OCI-LY7 (cell line): ENCODE measurements at regions not wholly inside any gene's neighbourhood (a gene's known extent, or its start where the extent isn't known, plus 50 kb on each side); places are given as distances from the start of the nearest gene placed in this dataset.

Experiments used
- BruUV-seq: library from RNA; stranded (reverse); fragments of 400-500 nt; replicated peaks from 2 replicates; lab custom pipeline; 2021; lab: Mats Ljungman, UMichigan
- CTCF ChIA-PET: fragments of 300-600 bp; sonication (Branson Sonifier 250); formaldehyde crosslinking; loops from one replicate; lab custom pipeline; 2022; ENCODE audit warnings: antibody characterized with exemption; ENCODE audit not compliant: unreplicated experiment; lab: Charles Lee
- POLR2A ChIA-PET: fragments of 300-600 bp; sonication (Branson Sonifier 250); formaldehyde crosslinking; loops from one replicate; lab custom pipeline; 2022; ENCODE audit warnings: antibody characterized with exemption; lab: Charles Lee
- DNase-seq: peaks from one replicate; pipeline ENCODE4 v3.0.0-alpha.2; 2015; ENCODE audit warnings: low spot score
- H2AFZ ChIP-seq: fragments of 200-600 bp; sonication (generic), shearing (Covaris generic); 2 replicates; pipeline ENCODE4 v1.6.1; 2014; ENCODE audit warnings: mild to moderate bottlenecking, antibody characterized with exemption, low read length, moderate library complexity
- H3K27ac ChIP-seq: fragments of 200-600 bp; sonication (generic); 2 replicates; pipeline ENCODE4 v1.5.1; 2014; ENCODE audit warnings: mixed run types, low read depth, mild to moderate bottlenecking, moderate library complexity, low read length, inconsistent platforms; ENCODE audit not compliant: poor library complexity, severe bottlenecking
- H3K36me3 ChIP-seq: fragments of 200-600 bp; sonication (generic); 2 replicates; pipeline ENCODE4 v1.6.1; 2014; ENCODE audit warnings: mild to moderate bottlenecking, antibody characterized with exemption, low read length, moderate library complexity, mixed read lengths; ENCODE audit not compliant: insufficient read depth
- H3K4me1 ChIP-seq: fragments of 200-600 bp; sonication (generic); 2 replicates; pipeline ENCODE4 v1.5.1; 2014; ENCODE audit warnings: mild to moderate bottlenecking, low read length; ENCODE audit not compliant: insufficient read depth, poor library complexity, severe bottlenecking
- H3K4me2 ChIP-seq: fragments of 200-600 bp; sonication (generic); 2 replicates; pipeline ENCODE4 v1.6.1; 2014; ENCODE audit warnings: mild to moderate bottlenecking, low read length
- H3K4me3 ChIP-seq: fragments of 200-600 bp; sonication (generic); 2 replicates; pipeline ENCODE4 v1.5.1; 2014; ENCODE audit warnings: mild to moderate bottlenecking, low read depth, low read length; ENCODE audit not compliant: poor library complexity, severe bottlenecking
- H3K79me2 ChIP-seq: fragments of 200-600 bp; sonication (generic); 2 replicates; pipeline ENCODE4 v1.6.1; 2016; ENCODE audit warnings: low read depth, mild to moderate bottlenecking, low read length, moderate library complexity, mixed read lengths; ENCODE audit not compliant: insufficient read depth
- H3K9me2 ChIP-seq: fragments of 200-600 bp; sonication (generic); 2 replicates; pipeline ENCODE4 v1.6.1; 2016; ENCODE audit warnings: mild to moderate bottlenecking, low read length, mixed read lengths; ENCODE audit not compliant: insufficient read depth
- H3K9me3 ChIP-seq: fragments of 200-600 bp; sonication (generic); 2 replicates; pipeline ENCODE4 v1.6.1; 2014; ENCODE audit warnings: mild to moderate bottlenecking, mixed run types, low read length, mixed read lengths
- H4K20me1 ChIP-seq: fragments of 200-600 bp; sonication (generic); 2 replicates; pipeline ENCODE4 v1.6.1; 2014; ENCODE audit warnings: mild to moderate bottlenecking, antibody characterized with exemption, low read length, moderate library complexity, mixed read lengths; ENCODE audit not compliant: insufficient read depth
- EZH2phosphoT487 ChIP-seq: fragments of 200-600 bp; sonication (generic); IDR thresholded peaks from 2 replicates; pipeline ENCODE4 v1.6.1; 2018; ENCODE audit warnings: low read depth, borderline replicate concordance, mild to moderate bottlenecking, mixed run types, antibody characterized with exemption, low read length, moderate library complexity, mixed read lengths
- intact Hi-C: fragments of 100-400 bp; cut with micrococcal nuclease; formaldehyde crosslinking; loops from one replicate; pipeline ENCODE4 v1.10.0; 2022; ENCODE audit not compliant: unreplicated experiment
- TF ChIP-seq, protein P1 (sequence below): fragments of 200-600 bp; sonication (generic); conservative IDR thresholded peaks from 2 replicates; pipeline ENCODE4 v1.5.1; 2014; ENCODE audit warnings: mild to moderate bottlenecking, antibody characterized with exemption, low read length, moderate library complexity, mixed read lengths

DNA sequence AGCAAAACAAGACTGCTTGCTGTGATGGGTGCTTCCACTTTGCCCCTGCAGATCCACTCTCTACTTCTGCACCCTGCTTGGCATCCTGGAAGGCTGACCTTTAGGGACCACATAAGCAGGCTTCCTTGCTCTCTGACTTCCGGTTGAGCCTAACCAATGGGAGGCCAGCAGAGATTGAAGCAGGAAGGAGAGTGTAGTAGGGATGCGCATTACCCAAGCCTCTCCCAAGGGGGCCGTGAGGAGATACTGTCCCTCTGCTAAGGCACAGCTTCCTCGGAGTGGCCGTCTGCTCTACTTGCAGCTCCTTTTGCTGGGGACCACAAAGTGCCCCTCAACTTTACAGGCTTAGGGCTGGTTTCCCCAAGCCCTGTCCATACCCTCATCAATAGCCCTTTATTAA is 624.3 kb upstream of the TENM3 start:
- Histone ChIP-seq H3K4me3 (no peak overlapping the region), H2AFZ (no peak overlapping the region), H3K27ac (no peak overlapping the region), H4K20me1 (no peaks in the 10 kb centered on the region), H3K9me3 (no peaks in the 10 kb centered on the region), H3K4me2 (no peak overlapping the region), H3K9me2 (no peaks in the 10 kb centered on the region), H3K36me3 (no peaks in the 10 kb centered on the region), H3K4me1 (no peaks in the 10 kb centered on the region), H3K79me2 (no peaks in the 10 kb centered on the region)
- no TSS peak for BruUV-seq
- ChIA-PET POLR2A (no interaction called here), CTCF (no interaction called here)
- TF ChIP-seq, protein P1, sequence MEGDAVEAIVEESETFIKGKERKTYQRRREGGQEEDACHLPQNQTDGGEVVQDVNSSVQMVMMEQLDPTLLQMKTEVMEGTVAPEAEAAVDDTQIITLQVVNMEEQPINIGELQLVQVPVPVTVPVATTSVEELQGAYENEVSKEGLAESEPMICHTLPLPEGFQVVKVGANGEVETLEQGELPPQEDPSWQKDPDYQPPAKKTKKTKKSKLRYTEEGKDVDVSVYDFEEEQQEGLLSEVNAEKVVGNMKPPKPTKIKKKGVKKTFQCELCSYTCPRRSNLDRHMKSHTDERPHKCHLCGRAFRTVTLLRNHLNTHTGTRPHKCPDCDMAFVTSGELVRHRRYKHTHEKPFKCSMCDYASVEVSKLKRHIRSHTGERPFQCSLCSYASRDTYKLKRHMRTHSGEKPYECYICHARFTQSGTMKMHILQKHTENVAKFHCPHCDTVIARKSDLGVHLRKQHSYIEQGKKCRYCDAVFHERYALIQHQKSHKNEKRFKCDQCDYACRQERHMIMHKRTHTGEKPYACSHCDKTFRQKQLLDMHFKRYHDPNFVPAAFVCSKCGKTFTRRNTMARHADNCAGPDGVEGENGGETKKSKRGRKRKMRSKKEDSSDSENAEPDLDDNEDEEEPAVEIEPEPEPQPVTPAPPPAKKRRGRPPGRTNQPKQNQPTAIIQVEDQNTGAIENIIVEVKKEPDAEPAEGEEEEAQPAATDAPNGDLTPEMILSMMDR: no peak
- TF ChIP-seq EZH2phosphoT487: no peak
- no peak for DNase-seq
- intact Hi-C loops: no loop called here

DNA sequence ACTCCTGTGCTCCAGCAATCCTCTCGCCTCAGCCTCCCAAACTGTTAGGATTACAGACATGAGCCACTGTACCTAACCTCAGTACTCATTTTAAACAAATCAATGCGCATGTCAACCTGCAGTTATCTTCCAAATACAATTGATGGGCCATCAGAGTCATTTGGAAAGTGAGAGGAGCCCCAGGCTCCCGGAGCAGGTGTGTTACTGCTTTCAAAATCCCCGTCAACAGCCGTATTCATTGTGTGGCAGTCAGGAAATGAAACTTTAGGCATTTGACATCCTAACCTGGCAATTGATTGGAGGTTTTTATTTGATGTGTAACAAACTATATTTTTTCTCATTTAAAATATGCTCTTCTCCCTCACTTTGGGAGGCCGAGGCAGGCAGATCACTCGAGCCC is 623.6 kb upstream of the TENM3 start:
- intact Hi-C loops: no loop called here
- H3K79me2 ChIP-seq: no peaks in the 10 kb centered on the region
- no peaks in the 10 kb centered on the region for H3K9me2 ChIP-seq
- H3K4me1 ChIP-seq: no peaks in the 10 kb centered on the region
- H2AFZ ChIP-seq: no peak overlapping the region
- ChIA-PET CTCF (no interaction called here), POLR2A (no interaction called here)
- no TSS peak for BruUV-seq
- no peaks in the 10 kb centered on the region for H4K20me1 ChIP-seq
- H3K27ac ChIP-seq: no peak overlapping the region
- H3K9me3 ChIP-seq: no peaks in the 10 kb centered on the region
- H3K4me3 ChIP-seq: no peak overlapping the region
- H3K36me3 ChIP-seq: no peaks in the 10 kb centered on the region
- TF ChIP-seq, protein P1: no peak
- no peak for TF ChIP-seq EZH2phosphoT487
- DNase-seq: no peak
- no peak overlapping the region for H3K4me2 ChIP-seq

DNA sequence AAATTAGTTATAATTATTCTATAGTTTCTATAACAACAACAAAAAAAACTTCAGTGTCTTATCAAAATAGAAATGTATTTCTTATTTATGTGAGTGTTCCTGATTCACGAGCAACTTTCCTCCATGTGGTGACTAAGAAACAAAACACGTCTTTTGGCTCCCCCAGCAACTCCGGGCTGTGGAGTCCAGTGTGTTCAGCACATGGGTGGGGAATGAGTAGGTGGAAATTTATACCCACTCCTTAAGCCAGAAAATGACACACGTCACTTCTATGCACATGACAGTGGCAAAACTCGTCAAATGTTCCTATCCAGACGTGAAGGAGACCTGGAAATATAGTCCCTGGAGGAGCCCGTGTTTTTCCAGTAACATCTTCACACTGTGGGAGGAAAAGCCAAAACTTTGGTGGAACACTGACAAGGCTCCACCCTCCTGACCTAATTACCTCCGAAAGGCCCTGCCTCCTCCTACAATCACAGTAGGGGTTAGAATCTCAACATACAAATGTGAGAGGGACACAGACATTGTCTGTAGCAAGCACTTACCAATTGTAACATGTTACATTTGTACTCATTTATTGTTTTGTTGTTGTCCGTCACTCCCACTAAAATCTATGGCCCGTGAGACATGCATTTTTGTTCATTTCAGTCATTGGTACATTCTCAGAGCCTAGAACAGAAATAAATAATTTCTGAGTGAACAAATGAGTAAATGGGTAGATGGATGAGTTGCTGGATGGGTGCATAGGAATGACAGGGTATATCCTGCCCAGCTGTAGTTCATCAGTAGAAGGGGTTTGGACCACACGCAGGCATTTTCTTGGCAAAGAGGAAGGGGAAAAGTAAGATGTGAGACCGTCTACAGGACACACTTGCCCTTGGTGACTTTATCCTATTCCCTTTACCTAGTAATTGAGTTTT is 605.8 kb upstream of the TENM3 start:
- CTCF ChIA-PET: no interaction called here
- Histone ChIP-seq H3K4me3 (no peak overlapping the region), H4K20me1 (no peaks in the 10 kb centered on the region), H3K27ac (no peak overlapping the region), H3K9me2 (no peaks in the 10 kb centered on the region), H3K9me3 (no peaks in the 10 kb centered on the region), H3K4me1 (no peaks in the 10 kb centered on the region), H3K4me2 (no peak overlapping the region), H2AFZ (no peak overlapping the region), H3K79me2 (no peaks in the 10 kb centered on the region), H3K36me3 (no peaks in the 10 kb centered on the region)
- intact Hi-C loops: no loop called here
- no TSS peak for BruUV-seq
- TF ChIP-seq, protein P1: no peak
- no peak for TF ChIP-seq EZH2phosphoT487
- DNase-seq: no peak
- POLR2A ChIA-PET: no interaction called here
